ENCODE measurements at regions not wholly inside any gene's neighbourhood (a gene's known extent, or its start where the extent isn't known, plus 50 kb on each side); places are given as distances from the start of the nearest gene placed in this dataset.

- H3K9me3 ChIP-seq (ENCODE audit: control insufficient read depth in 1 of 2, insufficient read depth in 1 of 2, low read depth in 1 of 2, low read length in 2 of 2) = no peaks in the 10 kb centered on the region
- no peak overlapping the region for H2AFZ ChIP-seq (ENCODE audit: low read depth, low read length, poor library complexity, severe bottlenecking)
- RAD21 ChIA-PET (ENCODE audit: low non-redundant PET in 1 of 2, low total read pairs in 2 of 2, uncharacterized antibody in 2 of 2, unreplicated experiment in 2 of 2) = no interaction called here
- H3K27me3 ChIP-seq (ENCODE audit: insufficient read depth, low read length) = no peaks in the 10 kb centered on the region; the same call in 1 of the 2 replicates
- TF ChIP-seq SIN3A (IDR thresholded peaks at IDR 0.05; ENCODE audit: low read depth) (no peak), YY1 (IDR thresholded peaks at IDR 0.05; ENCODE audit: extremely low read depth, insufficient replicate concordance, low read depth, low read length) (no peak), TCF7L2 (IDR thresholded peaks at IDR 0.05; ENCODE audit: borderline replicate concordance, extremely low read depth, insufficient read depth, insufficient read length) (no peak), JUND (IDR thresholded peaks at IDR 0.05) (no peak), CEBPB (IDR thresholded peaks at IDR 0.05; ENCODE audit: low read depth) (no peak), EZH2 (IDR thresholded peaks at IDR 0.05) (no peak), ZFX (IDR thresholded peaks at IDR 0.05) (no peak), MAX (IDR thresholded peaks at IDR 0.05) (no peak), ZNF274 (IDR thresholded peaks at IDR 0.05; ENCODE audit: low read depth, low read length) (no peak), CTCF (IDR thresholded peaks at IDR 0.05 in 2 of 3, conservative IDR thresholded peaks at IDR 0.05 in 1 of 3; ENCODE audit: borderline replicate concordance in 1 of 3, insufficient read depth in 1 of 3, low read depth in 2 of 3, low read length in 2 of 3) (no peak), SP1 (IDR thresholded peaks at IDR 0.05; ENCODE audit: low read depth) (no peak), REST (IDR thresholded peaks at IDR 0.05; ENCODE audit: low read depth) (no peak), FOSL1 (IDR thresholded peaks at IDR 0.05; ENCODE audit: low read depth) (no peak), SRF (IDR thresholded peaks at IDR 0.05; ENCODE audit: low read depth) (no peak), POLR2A (IDR thresholded peaks at IDR 0.05; ENCODE audit: borderline replicate concordance, extremely low read depth, insufficient read depth, insufficient read length) (no peak), ZBTB33 (IDR thresholded peaks at IDR 0.05; ENCODE audit: extremely low read depth, insufficient replicate concordance, low read length) (no peak), POLR2AphosphoS5 (IDR thresholded peaks at IDR 0.05; ENCODE audit: low read depth, low read length) (no peak), EZH2phosphoT487 (IDR thresholded peaks at IDR 0.05; ENCODE audit: borderline replicate concordance) (no peak)
- DNase-seq (ENCODE audit: low read depth, low spot score) (no peak), ATAC-seq (no peak)
- CTCF ChIA-PET = no interaction called here
- no peaks in the 10 kb centered on the region for H3K36me3 ChIP-seq (ENCODE audit: control insufficient read depth in 1 of 2, insufficient read depth in 2 of 2, low read length in 2 of 2)
- no peaks in the 10 kb centered on the region for H4K20me1 ChIP-seq (ENCODE audit: insufficient read depth)
- H3K4me3 ChIP-seq (replicated peaks in 1 of 2; ENCODE audit: low read depth in 1 of 2, low read length in 2 of 2) = no peak overlapping the region
- H3K9ac ChIP-seq (ENCODE audit: low read length) = no peak overlapping the region
- no peaks in the 10 kb centered on the region for H3K79me2 ChIP-seq (ENCODE audit: insufficient read depth, low read length)
- H3K9me2 ChIP-seq (ENCODE audit: insufficient read depth) = no peaks in the 10 kb centered on the region
- BruUV-seq (replicated peaks) = no TSS peak
- POLR2A ChIA-PET = no interaction called here
- intact Hi-C loops (cut with micrococcal nuclease) = no loop called here
- H3K27ac ChIP-seq (ENCODE audit: low read depth, low read length) = no peak overlapping the region
- H3K4me2 ChIP-seq (ENCODE audit: low read length) = no peak overlapping the region
- H3K4me1 ChIP-seq (ENCODE audit: control insufficient read depth in 1 of 2, insufficient read depth in 2 of 2, low read length in 2 of 2) = peaks cover 4 to 22% of the 10 kb centered on the region in 2 experiments; a peak in 3 of 4 replicates
Observed at GRCh38 chr10:100654782-100655325, 90.5 kb upstream of the PAX2 start.

Measured in HCT116 (cell line).